Activated CD4-positive, alpha-beta T cell treated with anti-CD3 and anti-CD28 coated beads, Interleukin-2, amount 10 ng/mL, durations not matched to agents 24 days and 14 days (primary cell): ENCODE measurements at regions not wholly inside any gene's neighbourhood (a gene's known extent, or its start where the extent isn't known, plus 50 kb on each side); places are given as distances from the start of the nearest gene placed in this dataset.
A peak's percentile ranks its signal among the peaks of the same experiment; 100 is the strongest.

Source experiments
- DNase-seq: peaks from one replicate; pipeline ENCODE4 v3.0.0; 2022
- H3K27ac Mint-ChIP-seq: one replicate; pipeline ENCODE4 v1.8.0; 2022; ENCODE audit warnings: mild to moderate bottlenecking, mixed read lengths
- H3K27me3 Mint-ChIP-seq: one replicate; pipeline ENCODE4 v1.8.0; 2022; ENCODE audit warnings: mixed read lengths
- H3K36me3 Mint-ChIP-seq: one replicate; pipeline ENCODE4 v1.8.0; 2022; ENCODE audit warnings: low read depth, mild to moderate bottlenecking, mixed read lengths
- H3K4me1 Mint-ChIP-seq: one replicate; pipeline ENCODE4 v1.8.0; 2021; ENCODE audit warnings: mixed read lengths
- H3K4me3 Mint-ChIP-seq: one replicate; pipeline ENCODE4 v1.8.0; 2022; ENCODE audit warnings: mild to moderate bottlenecking, moderate library complexity, mixed read lengths
- H3K9me3 Mint-ChIP-seq: one replicate; pipeline ENCODE4 v1.8.0; 2021; ENCODE audit warnings: mixed read lengths
- intact Hi-C: fragments of 100-400 bp; cut with micrococcal nuclease; formaldehyde crosslinking; loops from one replicate; pipeline ENCODE4 v1.15.1; 2023

DNA sequence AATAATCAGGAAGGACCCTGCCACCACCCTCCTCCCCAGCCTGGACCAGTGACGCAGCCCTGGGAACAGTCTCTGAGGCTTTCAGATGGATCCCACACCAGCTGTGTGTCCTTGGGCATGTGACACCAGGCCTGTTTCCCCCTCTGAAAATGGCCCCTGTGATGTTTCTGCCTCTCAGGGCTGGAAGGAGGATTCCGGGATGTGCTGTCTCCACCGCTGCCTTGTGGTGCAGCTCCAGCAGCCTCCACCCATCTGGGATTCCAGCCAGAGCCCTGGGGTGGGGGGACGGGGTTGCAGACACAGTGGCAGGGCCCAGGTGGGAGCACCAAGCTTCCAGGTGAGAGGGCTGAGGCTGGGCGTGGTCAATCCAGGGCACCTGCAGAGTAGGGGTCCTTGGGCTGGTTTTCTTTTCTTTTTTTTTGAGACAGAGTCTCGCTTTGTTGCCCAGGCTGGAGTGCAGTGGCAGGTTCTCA is 179.7 kb upstream of the IER5L start:
- no peak for DNase-seq
- Mint-ChIP-seq H3K27me3 (no peaks in the 10 kb centered on the region), H3K4me3 (no peak overlapping the region), H3K9me3 (peaks cover 4% of the 10 kb centered on the region), H3K27ac (no peak overlapping the region), H3K36me3 (no peaks in the 10 kb centered on the region), H3K4me1 (no peaks in the 10 kb centered on the region)
- intact Hi-C loops = no loop called here

GRCh38 chr9:129356871-129357772 is 179.1 kb upstream of the IER5L start:
- intact Hi-C loops = no loop called here
- no peak overlapping the region for H3K4me3 Mint-ChIP-seq

GRCh38 chr9:129355631-129356030 is 177.6 kb upstream of the IER5L start:
- no peak overlapping the region for H3K4me3 Mint-ChIP-seq
- no peaks in the 10 kb centered on the region for H3K36me3 Mint-ChIP-seq
- no peaks in the 10 kb centered on the region for H3K4me1 Mint-ChIP-seq
- no peak for DNase-seq
- peaks cover 5% of the 10 kb centered on the region for H3K27me3 Mint-ChIP-seq
- peaks cover 4% of the 10 kb centered on the region for H3K9me3 Mint-ChIP-seq
- H3K27ac Mint-ChIP-seq = no peak overlapping the region
- intact Hi-C loops = no loop called here

More at GRCh38 chr9:129356871-129357772, 179.1 kb upstream of the IER5L start:
- Mint-ChIP-seq H3K36me3 (no peaks in the 10 kb centered on the region), H3K9me3 (peaks cover 4% of the 10 kb centered on the region), H3K27ac (no peak overlapping the region), H3K4me1 (no peaks in the 10 kb centered on the region), H3K27me3 (no peaks in the 10 kb centered on the region)
- no peak for DNase-seq

DNA sequence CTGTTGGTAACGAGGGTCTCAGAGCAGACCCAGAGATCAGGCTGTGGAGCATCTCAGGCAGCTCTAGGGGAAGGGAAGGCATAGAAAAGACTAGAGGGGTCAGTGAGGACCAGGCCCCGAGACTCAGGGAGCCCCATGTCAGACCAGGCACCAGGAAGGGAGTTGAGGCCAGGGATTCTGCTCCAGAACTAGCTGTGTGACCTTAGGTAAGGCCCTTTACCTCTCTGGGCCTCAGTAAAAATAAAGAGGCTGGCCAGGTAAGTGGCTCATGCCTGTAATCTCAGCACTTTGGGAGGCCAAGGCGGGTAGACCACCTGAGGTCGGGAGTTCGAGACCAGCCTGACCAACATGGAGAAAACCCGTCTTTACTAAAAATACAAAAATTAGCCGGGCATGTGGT is 176.4 kb upstream of the IER5L start:
- no peak overlapping the region for H3K4me3 Mint-ChIP-seq
- H3K27me3 Mint-ChIP-seq = peaks cover 5% of the 10 kb centered on the region
- no peak overlapping the region for H3K27ac Mint-ChIP-seq
- no peaks in the 10 kb centered on the region for H3K4me1 Mint-ChIP-seq
- no peak for DNase-seq
- peaks cover 4% of the 10 kb centered on the region for H3K9me3 Mint-ChIP-seq
- H3K36me3 Mint-ChIP-seq = no peaks in the 10 kb centered on the region
- intact Hi-C loops = no loop called here

- peaks cover 4% of the 10 kb centered on the region for H3K9me3 Mint-ChIP-seq
- no peak overlapping the region for H3K27ac Mint-ChIP-seq
- H3K36me3 Mint-ChIP-seq = no peaks in the 10 kb centered on the region
- peaks cover 5% of the 10 kb centered on the region for H3K27me3 Mint-ChIP-seq
- no peak for DNase-seq
- intact Hi-C loops = no loop called here
- no peaks in the 10 kb centered on the region for H3K4me1 Mint-ChIP-seq
- H3K4me3 Mint-ChIP-seq = no peak overlapping the region
Measured at GRCh38 chr9:129353697-129354336, 175.8 kb upstream of the IER5L start.

- Mint-ChIP-seq H3K27ac (no peak overlapping the region), H3K4me1 (no peaks in the 10 kb centered on the region), H3K36me3 (no peaks in the 10 kb centered on the region), H3K9me3 (peaks cover 4% of the 10 kb centered on the region), H3K4me3 (peak overlapping the region; percentile 65), H3K27me3 (peaks cover 5% of the 10 kb centered on the region)
- intact Hi-C loops = no loop called here
- DNase-seq = no peak
Measured at GRCh38 chr9:129352146-129352865, 174.2 kb upstream of the IER5L start.

GRCh38 chr9:129351642-129352145 is 173.6 kb upstream of the IER5L start:
- H3K27me3 Mint-ChIP-seq = peaks cover 5% of the 10 kb centered on the region
- H3K36me3 Mint-ChIP-seq = no peaks in the 10 kb centered on the region
- H3K4me1 Mint-ChIP-seq = no peaks in the 10 kb centered on the region
- no peak for DNase-seq
- peak overlapping the region; percentile 65 for H3K4me3 Mint-ChIP-seq
- intact Hi-C loops = no loop called here
- H3K27ac Mint-ChIP-seq = no peak overlapping the region
- H3K9me3 Mint-ChIP-seq = peaks cover 4% of the 10 kb centered on the region

DNA sequence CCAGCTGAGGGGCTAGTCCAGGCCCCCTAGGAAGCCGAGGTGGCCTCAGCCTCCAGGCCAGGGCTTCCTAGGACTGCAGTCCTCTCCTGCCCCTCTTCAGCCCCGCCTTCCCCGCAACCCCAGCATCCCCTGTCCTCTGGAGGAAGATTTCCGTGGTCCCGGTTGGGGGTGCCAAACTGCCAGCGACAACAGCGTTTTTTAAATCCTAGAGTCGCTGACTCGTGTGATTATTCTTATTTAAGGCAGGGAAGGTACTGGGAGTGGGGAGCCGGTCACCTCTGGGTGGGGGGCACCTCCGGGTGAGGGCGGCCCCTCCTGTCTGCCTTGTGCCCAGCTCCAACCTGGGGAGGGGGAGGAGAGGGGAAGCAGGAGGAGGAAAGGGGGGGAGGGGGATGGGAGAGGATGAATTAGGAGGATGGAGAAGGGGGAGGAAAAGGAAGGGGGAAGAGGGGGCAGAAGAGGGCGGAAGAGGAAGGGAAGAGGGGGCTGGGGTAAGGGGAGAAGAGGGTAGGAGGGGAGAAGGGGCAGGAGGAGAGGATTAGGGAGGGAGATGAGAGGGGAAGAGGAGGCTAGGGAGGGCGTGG is 173.1 kb upstream of the IER5L start:
- Mint-ChIP-seq H3K9me3 (peaks cover 4% of the 10 kb centered on the region), H3K36me3 (no peaks in the 10 kb centered on the region), H3K27ac (no peak overlapping the region), H3K27me3 (peaks cover 5% of the 10 kb centered on the region), H3K4me3 (no peak overlapping the region), H3K4me1 (peaks cover 3% of the 10 kb centered on the region)
- DNase-seq = no peak
- intact Hi-C loops = no loop called here

- intact Hi-C loops = no loop called here
- Mint-ChIP-seq H3K36me3 (no peaks in the 10 kb centered on the region), H3K4me3 (no peak overlapping the region), H3K27ac (no peak overlapping the region), H3K9me3 (peaks cover 2% of the 10 kb centered on the region), H3K4me1 (peaks cover 3% of the 10 kb centered on the region), H3K27me3 (peaks cover 5% of the 10 kb centered on the region)
- DNase-seq = no peak
Measured at GRCh38 chr9:129350143-129350935, 172.3 kb upstream of the IER5L start.

- Mint-ChIP-seq H3K27me3 (peaks cover 5% of the 10 kb centered on the region), H3K4me1 (peaks cover 3% of the 10 kb centered on the region), H3K9me3 (no peaks in the 10 kb centered on the region), H3K4me3 (no peak overlapping the region), H3K27ac (no peak overlapping the region), H3K36me3 (no peaks in the 10 kb centered on the region)
- intact Hi-C loops = loop anchor here (5.0 kb wide), 1 partner anchor 172 kb away; the partner anchor contains the start of gene IER5L
- DNase-seq = no peak
Measured at GRCh38 chr9:129349665-129349947, 171.5 kb upstream of the IER5L start.

DNA sequence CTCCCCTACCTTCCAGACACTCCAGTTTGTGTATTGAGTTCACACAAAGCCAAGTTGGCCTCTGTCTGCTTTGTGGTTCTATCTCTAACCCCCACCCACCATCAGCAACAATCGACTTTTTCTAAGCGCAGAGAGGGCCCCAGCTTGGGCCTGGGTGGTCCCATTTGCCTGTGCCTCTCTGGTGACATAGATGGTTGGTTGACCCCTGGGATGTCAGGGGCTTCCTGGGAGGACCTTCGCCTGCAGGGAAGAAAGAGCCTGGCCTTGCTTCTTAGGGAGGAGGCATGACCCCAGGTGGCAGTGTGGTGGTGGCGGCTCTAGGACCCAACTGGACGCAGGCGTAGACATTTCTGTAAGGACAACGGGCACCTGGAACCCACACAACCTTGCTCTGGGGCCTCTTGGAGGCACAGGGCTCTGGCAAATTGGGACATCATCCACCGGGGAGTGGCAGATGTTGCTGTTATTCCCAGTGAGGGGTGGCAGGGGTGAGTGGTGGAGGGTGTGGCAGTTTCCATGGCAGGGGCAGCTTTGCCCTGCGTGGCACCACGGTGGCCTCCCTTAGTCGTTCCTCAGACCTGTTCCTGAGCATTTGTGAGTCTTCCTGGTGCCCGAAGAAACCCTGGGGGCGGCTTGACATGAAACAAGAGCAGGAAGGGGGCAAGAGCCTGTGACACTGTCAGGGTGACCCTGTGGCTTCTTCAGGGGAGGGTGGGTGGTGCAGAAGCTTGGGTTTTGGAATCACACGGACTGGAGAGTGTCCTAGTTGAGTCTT is 171.0 kb upstream of the IER5L start:
- H3K9me3 Mint-ChIP-seq = no peaks in the 10 kb centered on the region
- no peak overlapping the region for H3K4me3 Mint-ChIP-seq
- no peak overlapping the region for H3K27ac Mint-ChIP-seq
- intact Hi-C loops = loop anchor here (5.0 kb wide), 1 partner anchor 172 kb away; the partner anchor contains the start of gene IER5L
- peaks cover 5% of the 10 kb centered on the region for H3K27me3 Mint-ChIP-seq
- DNase-seq = no peak
- H3K36me3 Mint-ChIP-seq = no peaks in the 10 kb centered on the region
- H3K4me1 Mint-ChIP-seq = peaks cover 3% of the 10 kb centered on the region

DNA sequence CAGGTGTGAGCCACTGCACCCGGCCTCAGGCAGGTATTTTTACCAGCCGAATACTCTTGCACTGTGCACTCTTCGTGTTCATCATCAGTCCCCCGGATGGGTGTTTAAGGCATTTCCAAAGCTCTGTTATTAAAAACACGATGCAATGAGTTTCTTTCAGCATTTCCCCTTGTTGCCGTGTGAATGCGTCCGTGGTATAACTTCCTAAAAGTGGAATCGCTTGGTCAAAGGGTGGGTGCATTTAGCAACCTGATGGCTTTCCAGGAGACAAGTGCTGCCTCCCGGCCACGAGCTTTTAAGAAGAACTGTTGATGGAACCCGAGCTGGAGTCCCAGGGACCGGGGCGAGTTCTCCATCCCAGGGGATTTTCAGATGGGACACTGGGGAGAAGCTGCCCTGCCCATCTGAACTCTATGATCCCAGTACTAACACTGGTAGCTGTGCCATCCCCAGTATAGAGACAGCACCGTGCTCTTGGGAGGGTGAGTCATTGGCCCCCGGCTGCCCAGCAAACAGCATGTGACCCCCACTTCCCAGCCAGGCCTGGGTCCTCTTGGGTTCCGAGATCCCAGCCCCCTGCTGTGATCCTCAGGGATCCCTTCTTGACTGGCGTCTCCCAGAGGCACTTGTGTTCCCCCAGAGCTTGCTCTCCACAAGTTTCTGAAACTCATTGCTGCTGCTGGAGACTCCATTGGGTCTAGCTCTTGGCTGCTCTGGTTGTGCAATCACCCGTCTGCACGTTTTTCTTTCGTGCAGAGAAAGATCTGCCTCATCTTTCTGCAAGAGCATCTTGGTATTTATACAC is 169.5 kb upstream of the IER5L start:
- peaks cover 5% of the 10 kb centered on the region for H3K27me3 Mint-ChIP-seq
- DNase-seq = no peak
- no peak overlapping the region for H3K27ac Mint-ChIP-seq
- no peaks in the 10 kb centered on the region for H3K36me3 Mint-ChIP-seq
- no peak overlapping the region for H3K4me3 Mint-ChIP-seq
- H3K4me1 Mint-ChIP-seq = peaks cover 3% of the 10 kb centered on the region
- intact Hi-C loops = loop anchor here (5.0 kb wide), 1 partner anchor 170 kb away; the partner anchor contains the start of gene IER5L
- no peaks in the 10 kb centered on the region for H3K9me3 Mint-ChIP-seq
